B cell (primary cell): ENCODE measurements at regions not wholly inside any gene's neighbourhood (a gene's known extent, or its start where the extent isn't known, plus 50 kb on each side); places are given as distances from the start of the nearest gene placed in this dataset.

Experiments
- ATAC-seq: fragments of 200-7000 bp; cut with Tn5 transposase; one replicate; pipeline ENCODE4 v1.10.0; 2021; ENCODE audit warnings: low read depth, mild to moderate bottlenecking, moderate number of reproducible peaks, moderate library complexity
- CTCF ChIA-PET: fragments of 350-600 bp; sonication (Branson Sonifier 250); formaldehyde crosslinking; loops from one replicate; lab custom pipeline; 2021; ENCODE audit warnings: antibody characterized with exemption, inconsistent platforms; lab: Charles Lee
- POLR2A ChIA-PET: fragments of 350-600 bp; sonication (Branson Sonifier 250); formaldehyde crosslinking; loops from one replicate; lab custom pipeline; 2021; ENCODE audit warnings: antibody characterized with exemption; lab: Charles Lee
- DNase-seq: peaks from one replicate; pipeline ENCODE4 v3.0.0; 2013
- H2AFZ ChIP-seq: 2 replicates; pipeline ENCODE4 v1.6.1; 2012; ENCODE audit warnings: mild to moderate bottlenecking, low read depth, low read length; ENCODE audit not compliant: insufficient read depth, poor library complexity, severe bottlenecking
- H3K27ac ChIP-seq, 2 donors: 1 replicate in 1 of 2; 2 replicates in 1 of 2; pipeline ENCODE4 v1.5.1; 2012 to 2013; ENCODE audit warnings: low read length in 2 of 2, mild to moderate bottlenecking in 2 of 2, moderate library complexity in 1 of 2
- H3K27me3 ChIP-seq, 4 experiments: fragments of 200-600 bp in 1 of 4; sonication (generic) in 1 of 4; replicated peaks in 1 of 4; 1 replicate in 2 of 4; 2 replicates in 2 of 4; pipeline versions ENCODE4 v1.6.1 to v1.7.0; 2013 to 2016; ENCODE audit warnings: low read length in 3 of 4, mild to moderate bottlenecking in 2 of 4, mixed read lengths in 1 of 4, moderate library complexity in 1 of 4; ENCODE audit not compliant: insufficient read depth in 4 of 4, control insufficient read depth in 3 of 4; ENCODE audit errors: control extremely low read depth in 1 of 4
- H3K36me3 ChIP-seq, 2 experiments: replicated peaks in 1 of 2; 1 replicate in 1 of 2; 2 replicates in 1 of 2; pipeline versions ENCODE4 v1.6.1 to v1.7.1; 2013; ENCODE audit warnings: low read length in 1 of 2; ENCODE audit not compliant: insufficient read depth in 2 of 2, control insufficient read depth in 1 of 2; ENCODE audit errors: control extremely low read depth in 1 of 2, extremely low read depth in 1 of 2
- H3K4me1 ChIP-seq, 2 donors: fragments of 200-600 bp in 1 of 2; sonication (generic) in 1 of 2; 1 replicate in 1 of 2; 2 replicates in 1 of 2; pipeline versions ENCODE4 v1.5.1 to v1.6.1; 2013 to 2017; ENCODE audit warnings: low read length in 2 of 2; ENCODE audit not compliant: control insufficient read depth in 2 of 2, insufficient read depth in 2 of 2
- H3K4me2 ChIP-seq: replicated peaks from 2 replicates; pipeline ENCODE3; 2012; ENCODE audit warnings: mild to moderate bottlenecking, low read depth, low read length; ENCODE audit not compliant: poor library complexity, severe bottlenecking
- H3K4me3 ChIP-seq, 5 experiments: fragments of 200-600 bp in 1 of 5; sonication (generic) in 1 of 5; 1 replicate in 3 of 5; 2 replicates in 2 of 5; pipeline versions ENCODE4 v1.5.1 to v1.7.0; 2011 to 2016; ENCODE audit warnings: low read length in 4 of 5, mild to moderate bottlenecking in 4 of 5, low read depth in 2 of 5, control low read depth in 1 of 5, moderate library complexity in 1 of 5; ENCODE audit not compliant: insufficient read depth in 1 of 5; ENCODE audit errors: control extremely low read depth in 1 of 5, extremely low read depth in 1 of 5
- H3K79me2 ChIP-seq: fragments of 200-600 bp; sonication (generic); one replicate; pipeline ENCODE4 v1.6.0; 2016; ENCODE audit warnings: low read length; ENCODE audit not compliant: control insufficient read depth, insufficient read depth
- H3K9ac ChIP-seq: fragments of 200-600 bp; sonication (generic); 2 replicates; pipeline ENCODE4 v1.6.1; 2017; ENCODE audit warnings: mild to moderate bottlenecking, low read length, moderate library complexity
- H3K9me3 ChIP-seq, 3 donors: one replicate each; pipeline versions ENCODE4 v1.6.1 to v1.7.1; 2013; ENCODE audit warnings: low read length in 2 of 3; ENCODE audit not compliant: control insufficient read depth in 2 of 3, insufficient read depth in 1 of 3; ENCODE audit errors: control extremely low read depth in 1 of 3
- H4K20me1 ChIP-seq: 2 replicates; pipeline ENCODE4 v1.6.0; 2012; ENCODE audit warnings: mild to moderate bottlenecking, low read length; ENCODE audit not compliant: insufficient read depth, control insufficient read depth, poor library complexity, severe bottlenecking
- H3K27ac Mint-ChIP-seq: one replicate; pipeline ENCODE4 v1.8.0; 2021; ENCODE audit warnings: mixed read lengths
- H3K27me3 Mint-ChIP-seq: one replicate; pipeline ENCODE4 v1.8.0; 2021; ENCODE audit warnings: mixed read lengths
- H3K4me1 Mint-ChIP-seq: one replicate; pipeline ENCODE4 v1.8.0; 2021; ENCODE audit warnings: mixed read lengths
- H3K4me3 Mint-ChIP-seq: one replicate; pipeline ENCODE4 v1.8.0; 2021; ENCODE audit warnings: mixed read lengths
- H3K9me3 Mint-ChIP-seq: one replicate; pipeline ENCODE4 v1.8.0; 2022; ENCODE audit warnings: mixed read lengths; ENCODE audit not compliant: insufficient read depth
- EZH2 ChIP-seq: IDR thresholded peaks from 2 replicates; pipeline ENCODE4 v1.6.1; 2012; ENCODE audit warnings: borderline replicate concordance, low read depth, mild to moderate bottlenecking, moderate library complexity, low read length; ENCODE audit not compliant: insufficient read depth, poor library complexity, severe bottlenecking
- WGBS: methylation state at CpG from one replicate; pipeline ENCODE4 v1.1.5; 2013; ENCODE audit warnings: missing lambda C conversion rate; ENCODE audit not compliant: insufficient coverage; 5-methylcytosine and 5-hydroxymethylcytosine counted together
- intact Hi-C: fragments of 100-400 bp; cut with micrococcal nuclease; formaldehyde crosslinking; loops from one replicate; pipeline ENCODE4 v1.10.0; 2022
- TF ChIP-seq, protein P1 (sequence below): fragments of 200-600 bp; IDR thresholded peaks from one replicate; pipeline ENCODE4 v1.8.0; 2022; ENCODE audit warnings: antibody characterized with exemption, mild to moderate bottlenecking

DNA sequence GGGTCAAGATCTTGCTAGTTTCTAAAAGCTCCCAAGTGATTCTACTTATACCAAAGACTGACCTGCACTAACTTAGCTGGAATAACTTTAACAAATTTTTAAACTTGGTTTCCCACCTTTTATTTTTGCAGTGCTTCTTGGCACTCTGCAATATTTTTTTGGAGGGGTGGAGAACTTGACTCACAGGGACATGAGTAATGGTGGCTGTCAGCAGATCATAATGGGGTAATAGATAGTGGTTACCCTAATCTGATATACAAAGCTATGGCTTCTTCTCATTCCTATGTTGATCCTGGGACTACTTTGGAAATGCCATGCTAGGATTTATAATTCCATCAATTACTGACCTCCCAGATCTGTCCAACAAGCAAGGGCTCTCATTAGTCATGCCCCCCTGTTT lies 295.7 kb downstream of the GPAT3 start:
- no peak overlapping the region for H3K27ac ChIP-seq
- ChIA-PET CTCF (no interaction called here), POLR2A (no interaction called here)
- no peak overlapping the region for H3K9ac ChIP-seq
- H3K4me2 ChIP-seq, result no peak overlapping the region
- no peaks in the 10 kb centered on the region for H3K9me3 Mint-ChIP-seq
- H3K4me1 Mint-ChIP-seq, result no peaks in the 10 kb centered on the region
- no peaks in the 10 kb centered on the region for H3K4me1 ChIP-seq
- intact Hi-C loops, result no loop called here
- H3K9me3 ChIP-seq, result no peaks in the 10 kb centered on the region
- H3K36me3 ChIP-seq, result no peaks in the 10 kb centered on the region
- no peak overlapping the region for H3K4me3 Mint-ChIP-seq
- H4K20me1 ChIP-seq, result no peaks in the 10 kb centered on the region
- H3K27me3 ChIP-seq, result no peaks in the 10 kb centered on the region
- no peaks in the 10 kb centered on the region for H3K79me2 ChIP-seq
- H3K4me3 ChIP-seq, result no peak overlapping the region
- H3K27ac Mint-ChIP-seq, result no peak overlapping the region
- DNase-seq (no peak), ATAC-seq (no peak)
- no peak overlapping the region for H2AFZ ChIP-seq
- peaks cover 3% of the 10 kb centered on the region for H3K27me3 Mint-ChIP-seq
- TF ChIP-seq, protein P1, sequence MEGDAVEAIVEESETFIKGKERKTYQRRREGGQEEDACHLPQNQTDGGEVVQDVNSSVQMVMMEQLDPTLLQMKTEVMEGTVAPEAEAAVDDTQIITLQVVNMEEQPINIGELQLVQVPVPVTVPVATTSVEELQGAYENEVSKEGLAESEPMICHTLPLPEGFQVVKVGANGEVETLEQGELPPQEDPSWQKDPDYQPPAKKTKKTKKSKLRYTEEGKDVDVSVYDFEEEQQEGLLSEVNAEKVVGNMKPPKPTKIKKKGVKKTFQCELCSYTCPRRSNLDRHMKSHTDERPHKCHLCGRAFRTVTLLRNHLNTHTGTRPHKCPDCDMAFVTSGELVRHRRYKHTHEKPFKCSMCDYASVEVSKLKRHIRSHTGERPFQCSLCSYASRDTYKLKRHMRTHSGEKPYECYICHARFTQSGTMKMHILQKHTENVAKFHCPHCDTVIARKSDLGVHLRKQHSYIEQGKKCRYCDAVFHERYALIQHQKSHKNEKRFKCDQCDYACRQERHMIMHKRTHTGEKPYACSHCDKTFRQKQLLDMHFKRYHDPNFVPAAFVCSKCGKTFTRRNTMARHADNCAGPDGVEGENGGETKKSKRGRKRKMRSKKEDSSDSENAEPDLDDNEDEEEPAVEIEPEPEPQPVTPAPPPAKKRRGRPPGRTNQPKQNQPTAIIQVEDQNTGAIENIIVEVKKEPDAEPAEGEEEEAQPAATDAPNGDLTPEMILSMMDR, result no peak
- no peak for TF ChIP-seq EZH2

DNA sequence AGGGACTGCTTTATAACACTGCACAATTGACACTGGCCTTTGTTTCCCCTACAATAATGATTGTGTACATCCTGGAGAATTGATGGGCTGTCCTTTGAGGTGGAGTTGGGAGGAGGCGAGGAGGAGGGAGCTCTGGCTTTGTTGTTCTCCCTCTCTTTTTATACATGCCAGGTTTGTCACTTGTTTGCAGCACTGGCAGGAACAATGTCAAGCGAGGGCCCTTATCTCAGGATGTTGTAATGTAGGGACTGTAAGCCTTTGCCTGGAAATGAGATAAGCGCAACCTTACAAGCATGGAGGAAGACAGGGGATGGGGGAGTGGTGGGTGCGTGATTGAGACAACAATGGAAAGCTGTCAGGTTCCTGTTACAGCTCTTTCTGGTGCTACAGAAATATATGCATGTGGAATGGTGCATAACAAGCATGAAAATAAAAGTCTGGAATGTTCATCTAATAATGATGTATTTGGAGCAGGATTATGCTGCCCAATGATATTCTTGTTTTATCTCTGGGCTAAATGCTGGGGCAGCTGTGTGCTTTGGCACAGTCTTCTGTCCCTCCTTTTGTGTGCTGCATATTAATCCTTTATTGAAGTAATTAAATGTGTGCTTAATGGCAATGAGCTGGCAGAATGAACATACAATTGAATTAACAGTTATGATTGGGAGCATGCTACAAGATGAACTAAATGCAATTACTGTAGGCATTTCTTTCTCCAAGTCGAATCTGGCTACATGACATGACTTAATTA lies 294.4 kb downstream of the GPAT3 start:
- H3K27ac ChIP-seq, result no peak overlapping the region
- Mint-ChIP-seq H3K27ac (no peak overlapping the region), H3K4me1 (no peaks in the 10 kb centered on the region), H3K9me3 (no peaks in the 10 kb centered on the region), H3K4me3 (no peak overlapping the region), H3K27me3 (peaks cover 3% of the 10 kb centered on the region)
- no peaks in the 10 kb centered on the region for H4K20me1 ChIP-seq
- H3K4me1 ChIP-seq, result no peaks in the 10 kb centered on the region
- H3K79me2 ChIP-seq, result no peaks in the 10 kb centered on the region
- H2AFZ ChIP-seq, result no peak overlapping the region
- TF ChIP-seq, protein P1, result no peak
- no peak for TF ChIP-seq EZH2
- intact Hi-C loops, result no loop called here
- no peak overlapping the region for H3K4me2 ChIP-seq
- no peaks in the 10 kb centered on the region for H3K27me3 ChIP-seq
- CTCF ChIA-PET, result no interaction called here
- POLR2A ChIA-PET, result no interaction called here
- DNase-seq (no peak), ATAC-seq (no peak)
- H3K36me3 ChIP-seq, result no peaks in the 10 kb centered on the region
- no peaks in the 10 kb centered on the region for H3K9me3 ChIP-seq
- no peak overlapping the region for H3K9ac ChIP-seq
- H3K4me3 ChIP-seq, result no peak overlapping the region
- WGBS, result 57% methylated on average over 4 of the region's 5 CpGs
